Natural killer cell (primary cell): ENCODE measurements at regions not wholly inside any gene's neighbourhood (a gene's known extent, or its start where the extent isn't known, plus 50 kb on each side); places are given as distances from the start of the nearest gene placed in this dataset.

Experiments
- ATAC-seq, 3 donors: fragments of 150-1000 bp in 2 of 3; fragments of 200-7000 bp in 1 of 3; cut with Tn5 transposase; 1 replicate in 1 of 3; 2 replicates in 2 of 3; pipeline ENCODE4 v1.10.0; 2021; ENCODE audit warnings: mild to moderate bottlenecking in 2 of 3, moderate library complexity in 2 of 3
- DNase-seq, 2 donors: peaks; one replicate each; pipeline versions ENCODE4 v3.0.0 to v3.0.0-alpha.2; 2013 to 2021; ENCODE audit warnings: mixed read lengths in 1 of 2
- H3K27ac ChIP-seq: one replicate; pipeline ENCODE4 v1.5.1; 2013; ENCODE audit warnings: mild to moderate bottlenecking, low read length
- H3K27me3 ChIP-seq: one replicate; pipeline ENCODE4 v1.6.1; 2013; ENCODE audit warnings: low read length; ENCODE audit not compliant: control insufficient read depth, insufficient read depth
- H3K36me3 ChIP-seq: one replicate; pipeline ENCODE4 v1.6.1; 2013; ENCODE audit warnings: low read length; ENCODE audit not compliant: control insufficient read depth, insufficient read depth
- H3K4me1 ChIP-seq: one replicate; pipeline ENCODE4 v1.6.1; 2013; ENCODE audit warnings: low read length; ENCODE audit not compliant: control insufficient read depth, insufficient read depth
- H3K4me3 ChIP-seq: one replicate; pipeline ENCODE4 v1.5.1; 2013; ENCODE audit warnings: low read length
- H3K9me3 ChIP-seq: one replicate; pipeline ENCODE4 v1.6.1; 2013; ENCODE audit warnings: low read length; ENCODE audit not compliant: control insufficient read depth, insufficient read depth
- H3K27ac Mint-ChIP-seq, 2 donors: one replicate each; pipeline ENCODE4 v1.8.0; 2022; ENCODE audit warnings: mild to moderate bottlenecking in 2 of 2, mixed read lengths in 2 of 2, moderate library complexity in 1 of 2
- H3K27me3 Mint-ChIP-seq, 2 donors: one replicate each; pipeline ENCODE4 v1.8.0; 2022; ENCODE audit warnings: low read depth in 2 of 2, mixed read lengths in 2 of 2
- H3K36me3 Mint-ChIP-seq: one replicate; pipeline ENCODE4 v1.8.0; 2022; ENCODE audit warnings: mixed read lengths
- H3K4me1 Mint-ChIP-seq, 2 donors: one replicate each; pipeline ENCODE4 v1.8.0; 2022; ENCODE audit warnings: mixed read lengths in 2 of 2
- H3K4me3 Mint-ChIP-seq: one replicate; pipeline ENCODE4 v1.8.0; 2022; ENCODE audit warnings: mild to moderate bottlenecking, moderate library complexity, mixed read lengths
- H3K9me3 Mint-ChIP-seq, 2 donors: one replicate each; pipeline ENCODE4 v1.8.0; 2022; ENCODE audit warnings: mixed read lengths in 2 of 2
- WGBS: methylation state at CpG from one replicate; pipeline ENCODE4 v1.1.7; 2013; ENCODE audit warnings: missing lambda C conversion rate; ENCODE audit not compliant: insufficient coverage; 5-methylcytosine and 5-hydroxymethylcytosine counted together
- intact Hi-C: fragments of 100-400 bp; cut with micrococcal nuclease; formaldehyde crosslinking; loops from one replicate; pipeline ENCODE4 v1.14.2; 2022
- TF ChIP-seq, protein P1 (sequence below): fragments of 200-600 bp; IDR thresholded peaks from one replicate; pipeline ENCODE4 v1.8.0; 2022; ENCODE audit warnings: antibody characterized with exemption

DNA sequence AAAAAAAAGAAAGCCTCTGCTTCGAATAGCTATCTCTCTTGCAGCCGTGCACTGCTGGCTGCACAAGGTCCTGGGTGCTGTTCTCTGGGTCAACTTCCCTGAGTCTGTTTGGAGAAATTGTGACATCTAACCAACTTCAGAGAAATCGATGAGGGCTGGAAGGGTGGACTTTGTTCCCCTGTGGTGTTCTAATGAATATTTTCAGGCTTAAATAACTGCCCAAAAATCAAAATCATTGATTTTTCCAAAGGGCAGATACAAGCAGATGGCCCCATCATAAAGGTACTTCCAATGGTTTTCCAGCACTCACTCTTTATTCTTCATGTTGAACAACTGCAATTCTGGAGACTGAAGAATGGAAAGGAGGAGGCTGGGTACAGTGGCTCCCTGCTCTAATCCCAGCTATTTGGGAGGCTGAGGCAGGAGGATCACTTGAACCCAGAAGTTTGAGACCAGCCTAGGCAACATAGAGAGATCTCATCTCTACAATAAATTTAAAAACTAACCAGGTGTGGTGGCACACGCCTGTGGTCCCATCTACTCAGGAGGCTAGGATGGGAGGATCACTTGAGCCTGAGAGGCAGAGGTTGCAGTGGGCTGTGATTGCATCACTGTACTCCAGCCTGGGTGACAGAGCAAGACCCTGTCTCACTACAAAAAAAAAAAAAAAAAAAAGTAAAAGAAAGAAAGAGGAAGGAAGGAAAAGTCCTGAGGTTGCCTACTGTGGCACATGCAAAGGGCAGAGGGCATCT lies 59.1 kb downstream of the FOXA2 start:
- H3K9me3 ChIP-seq = no peaks in the 10 kb centered on the region
- no peak for DNase-seq
- no peaks in the 10 kb centered on the region for H3K4me1 ChIP-seq
- H3K27ac Mint-ChIP-seq = no peak overlapping the region
- no peaks in the 10 kb centered on the region for H3K36me3 ChIP-seq
- 79% methylated on average over 4 of the region's 4 CpGs for WGBS
- H3K27me3 ChIP-seq = no peaks in the 10 kb centered on the region
- H3K27me3 Mint-ChIP-seq = no peaks in the 10 kb centered on the region
- no peaks in the 10 kb centered on the region for H3K36me3 Mint-ChIP-seq
- no peak overlapping the region for H3K27ac ChIP-seq
- no peak overlapping the region for H3K4me3 ChIP-seq
- intact Hi-C loops = no loop called here
- H3K9me3 Mint-ChIP-seq = no peaks in the 10 kb centered on the region
- no peaks in the 10 kb centered on the region for H3K4me1 Mint-ChIP-seq
- no peak for ATAC-seq
- TF ChIP-seq, protein P1, sequence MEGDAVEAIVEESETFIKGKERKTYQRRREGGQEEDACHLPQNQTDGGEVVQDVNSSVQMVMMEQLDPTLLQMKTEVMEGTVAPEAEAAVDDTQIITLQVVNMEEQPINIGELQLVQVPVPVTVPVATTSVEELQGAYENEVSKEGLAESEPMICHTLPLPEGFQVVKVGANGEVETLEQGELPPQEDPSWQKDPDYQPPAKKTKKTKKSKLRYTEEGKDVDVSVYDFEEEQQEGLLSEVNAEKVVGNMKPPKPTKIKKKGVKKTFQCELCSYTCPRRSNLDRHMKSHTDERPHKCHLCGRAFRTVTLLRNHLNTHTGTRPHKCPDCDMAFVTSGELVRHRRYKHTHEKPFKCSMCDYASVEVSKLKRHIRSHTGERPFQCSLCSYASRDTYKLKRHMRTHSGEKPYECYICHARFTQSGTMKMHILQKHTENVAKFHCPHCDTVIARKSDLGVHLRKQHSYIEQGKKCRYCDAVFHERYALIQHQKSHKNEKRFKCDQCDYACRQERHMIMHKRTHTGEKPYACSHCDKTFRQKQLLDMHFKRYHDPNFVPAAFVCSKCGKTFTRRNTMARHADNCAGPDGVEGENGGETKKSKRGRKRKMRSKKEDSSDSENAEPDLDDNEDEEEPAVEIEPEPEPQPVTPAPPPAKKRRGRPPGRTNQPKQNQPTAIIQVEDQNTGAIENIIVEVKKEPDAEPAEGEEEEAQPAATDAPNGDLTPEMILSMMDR = no peak
- H3K4me3 Mint-ChIP-seq = no peak overlapping the region

DNA sequence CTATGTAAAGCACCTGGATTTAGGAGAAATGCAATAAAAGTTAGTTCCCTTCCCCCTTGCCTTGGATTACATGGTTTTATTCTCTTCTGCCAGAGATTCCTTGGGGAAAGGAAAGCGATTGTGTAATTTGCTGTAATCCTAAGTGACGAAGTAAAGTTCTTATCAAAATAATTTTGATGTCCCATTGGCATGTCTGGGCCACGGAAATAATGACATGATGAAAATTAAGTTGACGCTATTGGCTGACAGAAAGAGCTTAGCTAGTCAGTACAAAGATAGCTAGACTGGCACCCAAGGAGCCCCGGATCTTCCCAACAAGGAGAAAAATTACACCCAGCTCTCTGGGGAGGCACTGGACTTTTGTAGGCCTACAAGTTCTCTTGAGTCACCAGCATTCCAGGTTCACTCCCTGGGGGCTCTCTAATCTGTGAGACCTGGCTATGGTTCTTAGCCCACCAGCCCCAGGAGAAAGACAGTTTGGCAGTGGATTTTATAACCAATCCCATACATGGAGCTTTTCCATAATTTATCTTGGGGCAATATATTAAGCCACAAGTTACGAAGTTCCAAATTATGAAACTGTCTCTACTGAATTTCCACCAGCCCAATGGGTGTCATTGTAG lies 59.9 kb downstream of the FOXA2 start:
- Mint-ChIP-seq H3K9me3 (no peaks in the 10 kb centered on the region), H3K27me3 (no peaks in the 10 kb centered on the region), H3K4me1 (no peaks in the 10 kb centered on the region), H3K27ac (no peak overlapping the region), H3K36me3 (no peaks in the 10 kb centered on the region), H3K4me3 (no peak overlapping the region)
- H3K4me1 ChIP-seq = no peaks in the 10 kb centered on the region
- intact Hi-C loops = no loop called here
- no peaks in the 10 kb centered on the region for H3K27me3 ChIP-seq
- no peaks in the 10 kb centered on the region for H3K9me3 ChIP-seq
- no peaks in the 10 kb centered on the region for H3K36me3 ChIP-seq
- TF ChIP-seq, protein P1 = no peak
- H3K27ac ChIP-seq = no peak overlapping the region
- 88% methylated on average over 5 of the region's 6 CpGs for WGBS
- no peak for DNase-seq
- ATAC-seq = no peak
- H3K4me3 ChIP-seq = no peak overlapping the region

DNA sequence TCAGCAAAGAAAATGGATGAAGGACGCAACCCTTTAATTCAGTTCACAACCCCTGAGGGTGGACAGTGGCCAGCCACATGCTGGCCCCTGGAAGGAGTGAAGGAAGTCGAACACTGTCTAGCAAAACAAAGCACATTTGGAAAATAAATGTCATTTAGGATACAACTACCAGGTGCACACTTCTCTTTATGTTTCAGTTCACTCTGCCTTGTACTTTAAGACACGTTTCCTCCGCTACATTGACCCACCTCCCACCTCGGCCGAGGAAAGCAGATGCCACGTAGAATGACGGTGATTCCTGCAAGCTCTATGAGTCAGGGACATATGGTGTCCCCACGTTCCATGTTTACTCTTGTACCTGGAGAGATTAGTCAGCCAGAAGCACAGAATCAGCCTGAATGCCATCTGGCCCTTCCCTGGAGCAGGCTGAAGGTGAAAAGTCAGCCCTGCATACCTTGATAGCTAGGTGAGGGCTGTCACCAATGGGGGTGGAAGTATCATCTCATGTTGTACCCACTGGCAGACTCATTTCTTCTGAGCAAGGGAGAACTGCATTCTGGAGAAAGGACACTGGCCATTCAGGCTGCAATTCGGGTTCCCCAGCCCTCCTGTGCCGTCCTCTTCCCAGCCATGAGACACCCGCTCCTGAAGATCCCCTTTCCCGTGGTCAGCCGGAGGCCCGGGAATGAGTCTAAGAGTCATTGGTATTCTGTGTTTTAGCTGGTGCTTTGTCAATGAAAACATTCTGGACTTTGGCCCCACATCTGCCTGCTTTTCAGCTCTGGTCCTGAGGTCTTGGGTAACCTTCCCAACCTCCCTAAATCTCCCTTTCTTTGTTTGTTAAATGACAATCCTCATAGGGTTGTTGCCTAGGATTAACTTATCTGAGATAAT lies 60.6 kb downstream of the FOXA2 start:
- ATAC-seq (no peak), DNase-seq (no peak)
- Histone ChIP-seq H3K36me3 (no peaks in the 10 kb centered on the region), H3K4me3 (no peak overlapping the region), H3K27me3 (no peaks in the 10 kb centered on the region), H3K9me3 (no peaks in the 10 kb centered on the region), H3K27ac (no peak overlapping the region), H3K4me1 (no peaks in the 10 kb centered on the region)
- no peaks in the 10 kb centered on the region for H3K9me3 Mint-ChIP-seq
- TF ChIP-seq, protein P1 = no peak
- WGBS = 85% methylated on average over 12 of the region's 15 CpGs
- H3K27ac Mint-ChIP-seq = no peak overlapping the region
- no peaks in the 10 kb centered on the region for H3K4me1 Mint-ChIP-seq
- no peak overlapping the region for H3K4me3 Mint-ChIP-seq
- no peaks in the 10 kb centered on the region for H3K36me3 Mint-ChIP-seq
- no peaks in the 10 kb centered on the region for H3K27me3 Mint-ChIP-seq
- intact Hi-C loops = no loop called here
